Hematopoietic multipotent progenitor cell treated with erythropoietin and hydrocortisone succinate and interleukin-3 and kit ligand, for 6 days (in vitro differentiated cells): ENCODE measurements at regions not wholly inside any gene's neighbourhood (a gene's known extent, or its start where the extent isn't known, plus 50 kb on each side); places are given as distances from the start of the nearest gene placed in this dataset.
"Not testable (repeated sequence)": the region's sequence is repeated elsewhere in the genome, so short reads cannot be mapped to it uniquely, and the experiment has no call there.

ENCODE experiments used
- DNase-seq: peaks from one replicate; pipeline ENCODE4 v3.0.0-alpha.2; 2015

DNA sequence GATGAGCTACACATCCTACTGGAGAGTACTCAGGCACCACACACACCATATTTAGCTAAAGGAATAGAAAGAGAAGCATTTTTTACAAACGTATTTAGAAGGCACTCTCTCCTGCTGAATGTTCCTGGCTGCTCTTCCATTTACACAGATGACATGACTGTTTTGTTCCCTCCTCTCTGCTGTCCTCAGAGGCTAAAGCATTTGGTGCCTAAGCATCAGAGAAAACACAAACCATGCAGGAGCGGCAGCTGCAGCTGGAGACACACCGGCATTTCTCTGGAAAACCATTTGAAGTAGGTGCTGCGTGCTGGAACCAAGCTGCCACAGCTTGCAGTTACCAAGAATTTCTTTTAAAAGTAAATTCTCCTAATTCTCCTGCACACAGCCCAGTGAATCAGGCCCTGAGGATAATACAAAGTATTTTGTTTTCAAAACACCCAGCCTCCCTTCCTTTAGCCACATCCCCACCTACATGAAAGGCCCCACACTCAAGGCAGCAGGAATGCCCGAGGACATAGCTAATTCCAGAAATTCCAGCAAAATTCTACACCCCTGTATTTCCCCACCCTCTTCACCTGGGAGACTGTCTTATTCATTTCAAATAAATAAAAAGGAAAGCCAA is 488.9 kb upstream of the SOX11 start:
- no peak for DNase-seq

DNA sequence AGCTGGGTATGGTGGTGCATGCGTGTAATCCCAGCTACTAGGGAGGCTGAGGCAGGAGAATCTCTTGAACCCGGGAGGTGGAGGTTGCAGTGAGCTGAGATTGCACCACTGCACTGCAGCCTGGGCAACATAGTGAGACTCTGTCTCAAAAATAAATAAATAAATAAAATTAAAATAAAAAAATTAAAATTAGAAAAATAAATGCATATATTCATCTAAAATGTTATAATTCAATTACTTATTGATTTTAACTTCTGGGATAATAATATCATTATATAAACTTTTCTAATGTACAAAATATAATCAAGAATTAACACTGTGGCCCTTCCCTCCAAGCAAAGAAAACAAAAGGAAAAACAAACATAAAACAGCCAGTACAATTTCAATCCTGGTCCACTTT is 485.4 kb upstream of the SOX11 start:
- not testable (repeated sequence) for DNase-seq

DNA sequence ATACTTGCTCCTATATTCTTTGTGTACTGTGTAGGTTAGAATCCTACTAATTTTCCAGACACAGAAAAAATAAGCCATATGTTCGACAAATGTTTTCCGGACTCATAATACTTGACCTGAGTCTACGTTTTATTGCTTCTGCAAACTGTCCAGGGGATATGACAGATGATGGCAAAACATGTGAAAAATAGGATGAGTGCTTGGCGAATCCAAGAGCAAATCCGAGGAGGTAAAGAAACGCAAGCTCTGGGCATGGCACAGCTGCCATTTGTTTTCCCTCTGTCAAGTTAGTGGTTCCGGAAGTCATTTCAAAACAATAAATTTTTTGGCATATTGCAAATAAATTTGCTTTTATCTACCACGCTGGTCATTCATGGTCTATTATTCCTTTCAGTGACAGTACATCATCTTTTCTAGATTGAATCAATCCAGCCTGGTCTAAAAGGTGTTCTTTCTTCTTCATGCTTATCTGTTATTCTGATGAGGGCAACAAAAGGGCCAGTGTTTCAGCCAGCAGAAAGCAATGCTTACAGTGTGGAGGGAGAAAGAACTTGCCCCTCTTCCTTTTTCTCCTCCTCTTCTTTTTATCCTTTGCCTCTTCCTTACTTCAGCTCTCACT is 476.1 kb upstream of the SOX11 start:
- no peak for DNase-seq

- no peak for DNase-seq
Measured at GRCh38 chr2:5227062-5227699, 465.0 kb upstream of the SOX11 start.

GRCh38 chr2:5229574-5229973 is 462.6 kb upstream of the SOX11 start:
- DNase-seq = no peak

GRCh38 chr2:5230444-5230843 is 461.7 kb upstream of the SOX11 start:
- no peak for DNase-seq

- no peak for DNase-seq
Measured at GRCh38 chr2:5230855-5231254, 461.3 kb upstream of the SOX11 start.

DNA sequence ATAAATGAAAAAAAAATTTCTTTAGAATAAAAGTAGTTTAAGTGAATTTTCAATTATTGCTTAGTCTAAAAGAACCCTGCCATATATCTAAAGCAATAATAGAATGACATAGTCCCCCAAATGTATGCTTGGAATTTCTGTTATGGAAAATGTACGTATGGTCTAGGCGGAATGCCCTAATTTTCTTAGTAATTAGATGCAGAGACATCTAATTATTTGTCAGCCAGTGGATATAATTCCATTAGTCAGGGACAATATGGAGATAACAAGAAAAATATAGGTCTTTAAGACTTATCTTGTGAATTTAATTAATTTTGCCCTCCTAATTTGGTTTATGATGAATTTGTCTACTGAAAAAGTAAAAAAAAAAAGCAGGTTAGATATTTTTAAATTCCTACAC is 460.9 kb upstream of the SOX11 start:
- DNase-seq = no peak

DNA sequence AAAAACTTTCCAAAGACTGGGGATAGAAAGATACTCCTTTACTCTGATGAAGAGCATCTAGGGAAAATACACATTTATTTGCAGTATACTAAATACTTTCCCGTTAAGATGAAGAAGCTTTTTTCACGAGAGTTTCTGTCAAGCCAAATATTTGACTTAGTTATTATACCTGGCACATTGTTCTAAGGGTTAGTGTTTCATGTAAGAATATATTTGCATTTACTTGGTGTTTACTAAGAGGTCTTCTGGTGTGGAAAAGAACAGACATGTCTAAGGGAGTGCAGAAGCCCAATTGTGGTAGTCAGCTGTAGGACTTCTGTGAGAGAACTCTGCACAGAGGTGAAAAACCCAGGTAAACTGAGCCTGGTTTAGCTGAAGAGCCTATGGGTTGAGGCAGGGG is 457.6 kb upstream of the SOX11 start:
- no peak for DNase-seq

DNA sequence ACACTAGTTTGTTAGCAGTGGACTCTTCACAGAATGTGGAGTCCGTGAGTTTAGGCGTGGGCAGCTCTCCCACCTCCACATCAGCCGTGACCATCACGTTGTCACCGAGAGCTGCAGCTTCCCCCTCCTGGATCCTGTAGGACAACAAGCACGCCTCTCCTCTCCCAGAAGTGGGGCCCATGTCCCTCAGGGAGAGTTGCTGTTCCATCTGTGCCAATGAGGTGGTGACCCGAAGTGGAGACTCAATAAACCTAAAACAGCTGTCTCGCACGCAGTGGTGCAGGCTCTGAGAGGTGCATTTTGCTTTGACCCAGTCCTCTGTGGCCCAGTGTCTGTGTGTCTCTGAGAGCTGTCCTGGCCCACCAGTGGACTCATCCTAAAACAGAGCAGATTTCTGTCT is 456.5 kb upstream of the SOX11 start:
- DNase-seq = no peak

DNA sequence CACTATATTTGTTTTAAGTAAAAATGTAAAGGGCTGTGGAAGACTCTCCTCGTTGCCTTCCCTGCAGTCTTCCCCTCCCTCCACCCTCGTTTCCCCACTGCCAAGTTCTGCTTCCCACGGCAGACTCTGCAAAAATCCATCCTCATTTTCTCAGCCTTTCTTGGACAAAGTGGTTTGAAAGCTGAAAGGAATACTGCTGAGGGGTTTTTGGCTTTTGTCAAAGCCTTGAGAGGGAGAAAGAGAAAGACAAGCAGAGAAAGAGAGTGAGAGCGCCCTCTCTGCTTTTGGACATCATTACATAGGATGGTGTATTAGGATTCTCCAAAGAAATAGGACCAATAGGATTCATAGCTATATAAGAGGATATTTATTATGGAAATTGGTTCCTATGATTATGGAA is 455.9 kb upstream of the SOX11 start:
- DNase-seq = no peak

DNA sequence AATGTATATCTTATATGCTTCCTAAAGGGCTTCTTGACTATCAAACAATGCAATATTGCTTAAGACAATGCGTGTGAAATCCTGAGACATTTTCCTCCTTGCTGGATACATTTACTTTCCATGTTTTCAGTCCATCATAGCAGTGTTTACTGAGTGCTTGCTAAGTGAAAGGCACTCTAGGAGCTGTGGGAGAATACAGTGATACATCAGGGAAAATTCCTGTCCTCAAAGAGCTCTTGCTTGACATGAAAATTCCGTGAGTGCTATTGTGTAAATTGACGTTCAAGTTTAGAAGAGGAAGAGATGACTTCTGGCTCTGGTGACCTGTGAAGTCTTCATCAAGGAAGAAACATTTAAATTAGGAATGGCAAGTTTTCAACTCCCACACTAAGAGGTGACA is 449.4 kb upstream of the SOX11 start:
- DNase-seq = no peak

DNA sequence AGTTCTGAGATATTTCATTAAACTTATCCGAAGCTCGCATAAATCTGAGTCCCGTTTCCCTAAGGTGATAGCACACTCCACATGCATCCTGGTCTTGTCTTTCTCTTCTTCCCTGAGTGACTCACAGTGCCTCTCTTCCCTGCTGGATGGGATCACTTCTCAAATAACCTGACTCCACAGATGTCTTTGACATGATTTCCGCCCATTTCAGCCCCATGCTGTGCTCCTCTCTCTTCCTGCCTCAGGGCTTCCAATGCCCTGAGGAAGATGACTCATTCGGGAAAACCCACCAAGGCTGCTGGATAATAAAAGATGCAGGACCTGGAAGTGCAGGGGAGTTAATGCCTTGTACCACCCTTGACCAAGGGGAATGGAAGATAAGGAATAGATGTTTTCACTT is 441.7 kb upstream of the SOX11 start:
- no peak for DNase-seq

DNA sequence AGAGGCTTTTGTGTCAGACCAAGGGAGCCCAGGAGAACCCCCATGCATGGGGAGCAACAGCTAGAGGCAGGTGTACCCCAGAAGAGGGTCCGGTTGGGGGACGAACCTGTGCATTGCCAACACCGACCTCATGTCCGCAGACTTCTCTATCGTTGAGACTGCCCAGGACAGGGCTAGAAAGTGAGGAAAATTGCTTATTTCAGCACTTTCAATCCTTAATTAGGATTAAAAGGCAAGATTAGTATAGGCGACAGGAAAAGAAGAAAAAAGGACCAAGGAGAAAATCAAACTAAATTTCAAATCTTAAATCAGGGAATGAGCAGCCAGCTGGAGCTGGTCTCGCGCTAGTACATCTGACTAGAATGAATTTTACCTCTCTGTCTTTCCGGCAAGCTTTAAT is 438.9 kb upstream of the SOX11 start:
- DNase-seq = no peak

DNA sequence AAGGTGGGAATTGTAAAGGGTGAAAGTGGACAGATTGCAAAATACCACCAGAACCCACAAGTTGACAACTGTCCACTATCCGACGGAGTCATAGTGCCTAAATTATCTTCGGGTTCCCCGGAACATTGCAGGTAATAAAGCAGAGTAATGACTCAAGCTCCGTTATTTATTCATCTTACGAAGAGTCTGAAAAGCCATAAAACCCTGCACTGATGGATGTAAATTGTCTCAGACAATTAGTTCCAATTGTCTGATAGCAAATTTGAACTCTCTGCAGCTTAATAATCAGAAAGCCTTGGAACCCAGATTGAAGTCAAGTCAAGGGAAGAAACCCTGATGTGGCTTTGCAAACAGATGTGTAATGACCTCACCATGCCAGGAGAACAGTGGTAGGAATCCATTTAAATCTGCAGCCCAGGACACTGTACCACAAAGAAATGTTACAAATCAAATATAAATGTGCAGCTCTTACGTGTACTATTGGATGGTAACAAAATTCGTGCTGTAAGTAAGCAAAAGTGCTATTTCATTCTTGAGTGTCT is 437.3 kb upstream of the SOX11 start:
- no peak for DNase-seq

GRCh38 chr2:5263291-5263690 is 428.9 kb upstream of the SOX11 start:
- no peak for DNase-seq

- DNase-seq = no peak
Measured at GRCh38 chr2:5264361-5264760, 427.8 kb upstream of the SOX11 start.

DNA sequence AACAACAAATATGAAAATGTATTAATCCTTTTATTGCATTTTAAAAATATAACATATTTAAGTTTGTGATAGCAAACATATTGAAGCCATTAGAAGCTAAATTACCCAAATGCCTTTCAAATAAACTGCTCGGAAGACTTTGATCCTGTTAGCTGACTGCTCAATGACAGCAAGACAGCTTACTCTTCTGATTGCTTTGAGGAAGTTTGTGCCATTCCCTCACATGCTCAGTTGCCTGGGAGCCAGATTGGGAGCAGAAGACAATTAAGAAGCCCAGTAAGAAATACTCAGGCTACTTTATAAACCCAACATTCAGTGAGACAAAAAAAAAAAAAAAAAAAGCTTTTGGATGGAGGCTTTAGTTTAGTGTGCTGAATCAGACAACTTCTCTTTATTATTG is 407.1 kb upstream of the SOX11 start:
- DNase-seq = no peak

- DNase-seq = no peak
Measured at GRCh38 chr2:5285872-5286769, 406.1 kb upstream of the SOX11 start.

- no peak for DNase-seq
Measured at GRCh38 chr2:5287558-5288334, 404.4 kb upstream of the SOX11 start.

DNA sequence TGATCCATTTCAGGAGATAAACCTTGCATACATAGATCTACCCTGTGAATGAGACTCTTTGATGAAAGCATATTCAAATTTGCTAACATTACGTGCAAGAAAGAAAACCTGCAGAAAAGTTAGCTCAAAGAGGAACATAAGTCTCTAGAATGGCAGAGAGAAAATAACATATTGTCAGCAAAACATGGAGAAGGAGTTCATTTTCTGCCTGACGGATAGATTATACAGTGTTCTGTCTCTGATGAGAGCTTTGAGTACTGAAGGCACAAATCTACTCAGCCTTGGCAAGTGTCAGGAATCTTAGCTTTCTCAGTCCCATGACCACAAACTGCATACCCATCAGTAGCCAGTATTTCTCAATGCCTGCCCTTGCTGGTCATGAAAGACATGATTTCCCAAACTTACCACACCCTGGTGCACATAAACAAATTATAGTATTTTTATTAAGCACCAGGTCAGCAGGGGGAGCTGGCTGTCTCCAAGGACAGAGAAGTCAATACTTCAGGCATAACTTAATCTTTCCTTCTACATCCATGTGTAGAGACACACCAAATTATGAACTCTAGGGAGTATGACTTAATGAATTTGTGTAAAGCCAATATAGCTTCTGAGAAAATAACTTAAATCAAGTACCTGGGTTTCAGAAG is 401.2 kb upstream of the SOX11 start:
- DNase-seq = no peak

- DNase-seq = no peak
Measured at GRCh38 chr2:5304640-5305039, 387.5 kb upstream of the SOX11 start.
